SK-N-SH (cell line): ENCODE measurements at regions not wholly inside any gene's neighbourhood (a gene's known extent, or its start where the extent isn't known, plus 50 kb on each side); places are given as distances from the start of the nearest gene placed in this dataset.

Experiments
- CTCF ChIA-PET: fragments of 300-600, 350-600 bp; formaldehyde crosslinking; extraction: SDS; loops from one replicate; lab custom pipeline; 2021; lab: Yijun Ruan, JAX
- POLR2A ChIA-PET: fragments of 350-600 bp; sonication (Branson Sonifier 250); formaldehyde crosslinking; extraction: SDS; loops from one replicate; lab custom pipeline; 2020; ENCODE audit warnings: antibody characterized with exemption, inconsistent platforms; lab: Yijun Ruan, JAX
- DNase-seq: peaks from one replicate; pipeline ENCODE4 v3.0.0; 2012
- H2AFZ ChIP-seq: fragments of 200-600 bp; sonication (generic); 2 replicates; pipeline ENCODE4 v1.8.1; 2016; ENCODE audit warnings: antibody characterized with exemption, mild to moderate bottlenecking, low read depth
- H3F3A ChIP-seq: fragments of 200-600 bp; sonication (generic); replicated peaks from 2 replicates; pipeline ENCODE3; 2016; ENCODE audit warnings: antibody characterized with exemption, mild to moderate bottlenecking; ENCODE audit not compliant: insufficient read depth
- H3K27ac ChIP-seq, 2 experiments: fragments of 200-500 bp in 1 of 2; fragments of 200-600 bp in 1 of 2; sonication (Bioruptor generic) in 1 of 2; sonication (generic), shearing (Covaris generic) in 1 of 2; 2 replicates each; pipeline versions ENCODE4 v1.5.1 to v1.6.1; 2014 to 2016; ENCODE audit warnings: low read depth in 2 of 2, inconsistent platforms in 1 of 2, low read length in 1 of 2, mild to moderate bottlenecking in 1 of 2, mixed read lengths in 1 of 2
- H3K27me3 ChIP-seq: fragments of 200-600 bp; sonication (generic), shearing (Covaris generic); 2 replicates; pipeline ENCODE4 v1.6.1; 2016; ENCODE audit warnings: mixed run types; ENCODE audit not compliant: insufficient read depth
- H3K36me3 ChIP-seq, 2 experiments: fragments of 200-500 bp in 1 of 2; fragments of 200-600 bp in 1 of 2; sonication (Bioruptor generic) in 1 of 2; sonication (generic) in 1 of 2; replicated peaks in 1 of 2; 2 replicates each; pipeline versions ENCODE3 to v1.5.1; 2014 to 2016; ENCODE audit warnings: low read length in 1 of 2, mild to moderate bottlenecking in 1 of 2; ENCODE audit not compliant: insufficient read depth in 2 of 2, control insufficient read depth in 1 of 2
- H3K4me1 ChIP-seq, 2 experiments: fragments of 200-500 bp in 1 of 2; fragments of 200-600 bp in 1 of 2; sonication (Bioruptor generic) in 1 of 2; sonication (generic), shearing (Covaris generic) in 1 of 2; 2 replicates each; pipeline versions ENCODE4 v1.5.1 to v1.6.1; 2014 to 2016; ENCODE audit warnings: low read depth in 1 of 2, low read length in 1 of 2, mixed run types in 1 of 2; ENCODE audit not compliant: insufficient read depth in 2 of 2, control insufficient read depth in 1 of 2
- H3K4me2 ChIP-seq: fragments of 200-600 bp; sonication (generic), shearing (Covaris generic); 2 replicates; pipeline ENCODE4 v1.6.1; 2017; ENCODE audit warnings: mixed run types
- H3K4me3 ChIP-seq, 2 experiments: fragments of 200-500 bp in 1 of 2; fragments of 200-600 bp in 1 of 2; sonication (Bioruptor generic) in 1 of 2; sonication (generic), shearing (Covaris generic) in 1 of 2; 2 replicates each; pipeline versions ENCODE4 v1.5.1 to v1.8.1; 2014 to 2016; ENCODE audit warnings: low read depth in 2 of 2, inconsistent platforms in 1 of 2, low read length in 1 of 2, mild to moderate bottlenecking in 1 of 2, mixed read lengths in 1 of 2, moderate library complexity in 1 of 2
- H3K79me2 ChIP-seq: fragments of 200-600 bp; sonication (generic); 2 replicates; pipeline ENCODE4 v1.8.1; 2017; ENCODE audit warnings: mild to moderate bottlenecking; ENCODE audit not compliant: insufficient read depth
- H3K9ac ChIP-seq: fragments of 200-600 bp; sonication (generic); 2 replicates; pipeline ENCODE4 v1.6.1; 2017; ENCODE audit warnings: mixed run types
- H3K9me2 ChIP-seq: fragments of 200-600 bp; sonication (generic); 2 replicates; pipeline ENCODE4 v1.6.1; 2017; ENCODE audit warnings: mixed run types
- H3K9me3 ChIP-seq: fragments of 200-600 bp; sonication (generic); 2 replicates; pipeline ENCODE4 v1.6.1; 2017; ENCODE audit warnings: mixed run types, mild to moderate bottlenecking, moderate library complexity
- H4K20me1 ChIP-seq: fragments of 200-600 bp; sonication (generic); 2 replicates; pipeline ENCODE4 v1.6.1; 2017; ENCODE audit warnings: mild to moderate bottlenecking, mixed run types; ENCODE audit not compliant: insufficient read depth
- ELF1 ChIP-seq: IDR thresholded peaks from 2 replicates; pipeline ENCODE4 v1.4.0; 2012
- EP300 ChIP-seq, 2 experiments: IDR thresholded peaks; 2 replicates each; pipeline versions ENCODE4 v1.4.0 to v1.6.1; 2012; ENCODE audit warnings: borderline replicate concordance in 1 of 2, low read depth in 1 of 2, low read length in 1 of 2
- EZH2phosphoT487 ChIP-seq: fragments of 200-600 bp; sonication (generic); IDR thresholded peaks from 2 replicates; pipeline ENCODE4 v1.6.1; 2017; ENCODE audit warnings: low read depth, mixed run types, mild to moderate bottlenecking, antibody characterized with exemption, moderate library complexity, borderline replicate concordance
- FOXM1 ChIP-seq: IDR thresholded peaks from 2 replicates; pipeline ENCODE4 v1.4.0; 2012; ENCODE audit warnings: low read depth, mild to moderate bottlenecking
- GABPA ChIP-seq: IDR thresholded peaks from 2 replicates; pipeline ENCODE4 v1.4.0; 2012; ENCODE audit warnings: low read depth, mild to moderate bottlenecking
- NFIC ChIP-seq: IDR thresholded peaks from 2 replicates; pipeline ENCODE4 v1.4.0; 2012; ENCODE audit warnings: borderline replicate concordance
- POLR2AphosphoS5 ChIP-seq: IDR thresholded peaks from 2 replicates; pipeline ENCODE4 v1.6.1; 2012; ENCODE audit warnings: low read depth, low read length
- RCOR1 ChIP-seq: fragments of 150-350 bp; IDR thresholded peaks from 2 replicates; pipeline ENCODE4 v1.6.1; 2017; ENCODE audit warnings: antibody characterized with exemption, low read length
- RFX5 ChIP-seq: IDR thresholded peaks from 2 replicates; pipeline ENCODE4 v1.6.1; 2012; ENCODE audit warnings: mild to moderate bottlenecking, improper control_type of control experiment, low read length
- RXRA ChIP-seq: IDR thresholded peaks from 2 replicates; pipeline ENCODE4 v1.4.0; 2012; ENCODE audit warnings: low read depth, mild to moderate bottlenecking, borderline replicate concordance
- SIN3A ChIP-seq: IDR thresholded peaks from 2 replicates; pipeline ENCODE4 v1.6.1; 2012; ENCODE audit warnings: low read depth, mild to moderate bottlenecking, low read length, moderate library complexity, borderline replicate concordance
- TAF1 ChIP-seq: IDR thresholded peaks from 2 replicates; pipeline ENCODE4 v1.6.1; 2012; ENCODE audit warnings: low read depth, mild to moderate bottlenecking, low read length, moderate library complexity, borderline replicate concordance
- TCF12 ChIP-seq: IDR thresholded peaks from 2 replicates; pipeline ENCODE4 v1.4.0; 2012
- YY1 ChIP-seq: IDR thresholded peaks from 2 replicates; pipeline ENCODE4 v1.4.0; 2012; ENCODE audit warnings: low read depth, mild to moderate bottlenecking
- WGBS: methylation state at CpG from one replicate; pipeline ENCODE4 v1.1.6; 2017; ENCODE audit warnings: low lambda C conversion rate; 5-methylcytosine and 5-hydroxymethylcytosine counted together
- TF ChIP-seq, protein P1 (sequence below): IDR thresholded peaks from 2 replicates; pipeline ENCODE4; 2012
- TF ChIP-seq, protein P2 (sequence below): fragments of 150-350 bp; IDR thresholded peaks from 2 replicates; pipeline ENCODE4 v1.6.1; 2017; ENCODE audit warnings: antibody characterized with exemption, low read length, low read depth, borderline replicate concordance

DNA sequence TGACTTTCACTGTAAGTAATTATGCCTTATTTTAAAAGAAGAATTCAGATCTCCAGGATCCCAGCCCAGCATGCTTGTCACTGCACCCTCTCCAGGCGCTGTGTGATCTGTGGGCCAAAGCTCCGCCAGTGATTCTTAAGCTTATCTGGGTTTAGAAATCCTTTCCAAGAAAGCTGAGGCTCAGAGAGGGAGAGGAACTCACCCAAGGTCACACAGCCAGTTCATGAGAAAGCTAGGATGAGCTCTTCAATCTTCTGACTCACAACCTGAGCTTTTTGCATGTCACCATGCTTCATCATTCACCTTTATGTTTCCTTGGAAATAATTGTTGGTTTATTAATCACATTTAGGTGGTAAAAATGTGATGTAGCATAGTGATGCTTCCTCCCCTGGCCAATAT lies 136.6 kb upstream of the HAND1 start:
- Histone ChIP-seq H3K79me2 (no peaks in the 10 kb centered on the region), H3F3A (no peaks in the 10 kb centered on the region), H3K27ac (no peak overlapping the region), H3K4me2 (no peak overlapping the region), H3K9ac (no peak overlapping the region), H3K9me2 (no peaks in the 10 kb centered on the region), H2AFZ (no peak overlapping the region), H4K20me1 (no peaks in the 10 kb centered on the region), H3K4me3 (no peak overlapping the region), H3K9me3 (no peaks in the 10 kb centered on the region), H3K36me3 (no peaks in the 10 kb centered on the region), H3K4me1 (peaks cover 0 to 8% of the 10 kb centered on the region in 2 experiments; a peak in 1 of 4 replicates), H3K27me3 (peaks cover 7% of the 10 kb centered on the region)
- TF ChIP-seq TAF1 = no peak
- no peak for TF ChIP-seq POLR2AphosphoS5
- TF ChIP-seq, protein P1, sequence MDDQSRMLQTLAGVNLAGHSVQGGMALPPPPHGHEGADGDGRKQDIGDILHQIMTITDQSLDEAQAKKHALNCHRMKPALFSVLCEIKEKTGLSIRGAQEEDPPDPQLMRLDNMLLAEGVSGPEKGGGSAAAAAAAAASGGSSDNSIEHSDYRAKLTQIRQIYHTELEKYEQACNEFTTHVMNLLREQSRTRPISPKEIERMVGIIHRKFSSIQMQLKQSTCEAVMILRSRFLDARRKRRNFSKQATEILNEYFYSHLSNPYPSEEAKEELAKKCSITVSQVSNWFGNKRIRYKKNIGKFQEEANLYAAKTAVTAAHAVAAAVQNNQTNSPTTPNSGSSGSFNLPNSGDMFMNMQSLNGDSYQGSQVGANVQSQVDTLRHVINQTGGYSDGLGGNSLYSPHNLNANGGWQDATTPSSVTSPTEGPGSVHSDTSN = no peak
- no peak for TF ChIP-seq NFIC
- TF ChIP-seq TCF12 = no peak
- DNase-seq = no peak
- ChIA-PET CTCF (interaction anchor here (0.8 to 10.9 kb wide), 4 partner anchors 96 to 640 kb away, joined by 3 to 179 read pairs (median 83); no protein-coding TSS in a partner anchor), POLR2A (no interaction called here)
- WGBS = 42% methylated on average over 2 of the region's 2 CpGs

DNA sequence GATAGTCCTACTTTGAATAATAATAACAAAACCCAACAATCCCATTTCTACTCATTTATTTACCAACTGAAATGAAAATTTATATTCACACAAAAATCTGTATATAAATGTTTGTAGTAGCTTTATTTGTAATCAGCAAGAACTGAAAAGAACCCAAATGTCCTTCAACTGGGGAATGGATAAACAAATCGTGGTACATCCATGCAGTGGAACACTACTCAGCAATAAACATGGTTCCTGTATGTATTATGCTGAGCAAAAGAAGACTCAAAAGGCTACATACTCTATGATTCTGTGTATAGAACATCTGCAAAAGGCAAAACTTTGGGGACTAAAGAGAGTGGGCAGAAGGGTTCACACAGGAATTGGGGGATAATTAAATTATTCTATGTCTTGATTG lies 136.1 kb upstream of the HAND1 start:
- H3K27me3 ChIP-seq = peaks cover 7% of the 10 kb centered on the region
- H3K79me2 ChIP-seq = no peaks in the 10 kb centered on the region
- no peak overlapping the region for H3K4me3 ChIP-seq
- no peaks in the 10 kb centered on the region for H3K36me3 ChIP-seq
- H3F3A ChIP-seq = no peaks in the 10 kb centered on the region
- H3K4me2 ChIP-seq = no peak overlapping the region
- no peak overlapping the region for H3K9ac ChIP-seq
- H3K27ac ChIP-seq = no peak overlapping the region
- no peaks in the 10 kb centered on the region for H3K9me3 ChIP-seq
- ChIA-PET CTCF (interaction anchor here (0.9 to 10.9 kb wide), 4 partner anchors 18 to 192 kb away, joined by 4 to 179 read pairs (median 83); no protein-coding TSS in a partner anchor), POLR2A (no interaction called here)
- DNase-seq = no peak
- peaks cover 0 to 12% of the 10 kb centered on the region in 2 experiments; a peak in 1 of 4 replicates for H3K4me1 ChIP-seq
- 34% methylated on average over 1 of the region's 1 CpG for WGBS
- TF ChIP-seq EP300 (IDR thresholded peaks at IDR 0.05; ENCODE audit: borderline replicate concordance in 1 of 2, low read depth in 1 of 2, low read length in 1 of 2) = no peak
- no peak for TF ChIP-seq SIN3A
- TF ChIP-seq, protein P1 = no peak
- no peak for TF ChIP-seq RXRA
- no peak for TF ChIP-seq RFX5
- H3K9me2 ChIP-seq = no peaks in the 10 kb centered on the region
- no peak overlapping the region for H2AFZ ChIP-seq
- no peaks in the 10 kb centered on the region for H4K20me1 ChIP-seq

DNA sequence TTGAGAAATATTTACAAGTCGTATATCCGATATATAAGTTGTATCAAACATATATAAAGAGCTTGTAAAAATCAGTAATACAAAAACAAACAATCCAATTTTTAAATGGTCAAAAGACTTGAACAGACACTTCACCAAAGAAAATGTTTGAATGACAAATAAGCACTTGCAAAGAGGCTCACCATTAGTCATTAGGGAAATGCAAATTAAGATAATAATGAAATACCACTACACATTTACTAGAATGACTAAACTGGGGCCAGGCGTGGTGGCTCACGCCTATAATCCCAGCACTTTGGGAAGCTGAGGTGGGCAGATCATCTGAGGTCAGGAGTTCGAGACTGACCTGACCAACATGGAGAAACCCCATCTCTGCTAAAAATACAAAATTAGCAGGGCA lies 134.6 kb upstream of the HAND1 start:
- H3K79me2 ChIP-seq = no peaks in the 10 kb centered on the region
- H3K9me2 ChIP-seq = no peaks in the 10 kb centered on the region
- CTCF ChIA-PET = interaction anchor here (1.1 to 10.9 kb wide), 4 partner anchors 94 to 540 kb away, joined by 3 to 179 read pairs (median 84); no protein-coding TSS in a partner anchor
- peaks cover 7% of the 10 kb centered on the region for H3K27me3 ChIP-seq
- no peak for DNase-seq
- peaks cover 0 to 24% of the 10 kb centered on the region in 2 experiments; a peak in 1 of 4 replicates for H3K4me1 ChIP-seq
- H3K4me3 ChIP-seq = no peak overlapping the region
- no peaks in the 10 kb centered on the region for H3F3A ChIP-seq
- POLR2A ChIA-PET = no interaction called here
- no peaks in the 10 kb centered on the region for H4K20me1 ChIP-seq
- no peaks in the 10 kb centered on the region for H3K9me3 ChIP-seq
- H3K4me2 ChIP-seq = no peak overlapping the region
- H3K36me3 ChIP-seq = no peaks in the 10 kb centered on the region
- no peak overlapping the region for H3K9ac ChIP-seq
- H3K27ac ChIP-seq = no peak overlapping the region
- WGBS = 73% methylated on average over 5 of the region's 5 CpGs
- H2AFZ ChIP-seq = no peak overlapping the region
- no peak for TF ChIP-seq RFX5
- TF ChIP-seq GABPA = no peak
- TF ChIP-seq POLR2AphosphoS5 = no peak
- no peak for TF ChIP-seq YY1
- no peak for TF ChIP-seq FOXM1
- TF ChIP-seq, protein P1 = no peak
- TF ChIP-seq RCOR1 = no peak
- TF ChIP-seq TCF12 = no peak
- TF ChIP-seq TAF1 = no peak
- TF ChIP-seq, protein P2, sequence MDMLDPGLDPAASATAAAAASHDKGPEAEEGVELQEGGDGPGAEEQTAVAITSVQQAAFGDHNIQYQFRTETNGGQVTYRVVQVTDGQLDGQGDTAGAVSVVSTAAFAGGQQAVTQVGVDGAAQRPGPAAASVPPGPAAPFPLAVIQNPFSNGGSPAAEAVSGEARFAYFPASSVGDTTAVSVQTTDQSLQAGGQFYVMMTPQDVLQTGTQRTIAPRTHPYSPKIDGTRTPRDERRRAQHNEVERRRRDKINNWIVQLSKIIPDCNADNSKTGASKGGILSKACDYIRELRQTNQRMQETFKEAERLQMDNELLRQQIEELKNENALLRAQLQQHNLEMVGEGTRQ = no peak
- no peak for TF ChIP-seq ELF1
- no peak for TF ChIP-seq EZH2phosphoT487
- no peak for TF ChIP-seq EP300 (IDR thresholded peaks at IDR 0.05; ENCODE audit: borderline replicate concordance in 1 of 2, low read depth in 1 of 2, low read length in 1 of 2)
